BLaER1 treated with 17β-estradiol and CSF1 and Interleukin-3, amounts not matched to agents 10 nM and 100 nM (cell line): ENCODE measurements at regions not wholly inside any gene's neighbourhood (a gene's known extent, or its start where the extent isn't known, plus 50 kb on each side); places are given as distances from the start of the nearest gene placed in this dataset.

Experiments used
- H3K27ac ChIP-seq, 11 experiments: shearing (Covaris generic); formaldehyde crosslinking; 2 replicates each; pipeline ENCODE4 v1.8.1; 2022
- H3K27me3 ChIP-seq, 11 experiments: shearing (Covaris generic); formaldehyde crosslinking; 2 replicates each; pipeline ENCODE4 v1.8.1; 2022
- H3K36me3 ChIP-seq, 11 experiments: shearing (Covaris generic); formaldehyde crosslinking; 2 replicates each; pipeline ENCODE4 v1.8.1; 2022
- H3K4me1 ChIP-seq, 10 experiments: shearing (Covaris generic); formaldehyde crosslinking; 2 replicates each; pipeline ENCODE4 v1.8.1; 2022
- H3K4me2 ChIP-seq, 11 experiments: shearing (Covaris generic); formaldehyde crosslinking; 2 replicates each; pipeline ENCODE4 v1.8.1; 2022
- H3K4me3 ChIP-seq, 10 experiments: shearing (Covaris generic); formaldehyde crosslinking; 2 replicates each; pipeline ENCODE4 v1.8.1; 2022
- H3K9ac ChIP-seq, 11 experiments: shearing (Covaris generic); formaldehyde crosslinking; 2 replicates each; pipeline ENCODE4 v1.8.1; 2022
- H3K9me3 ChIP-seq, 11 experiments: shearing (Covaris generic); formaldehyde crosslinking; replicated peaks in 1 of 11; 2 replicates each; pipeline ENCODE4 v1.8.1; 2022
- H4K20me1 ChIP-seq, 11 experiments: shearing (Covaris generic); formaldehyde crosslinking; 2 replicates each; pipeline ENCODE4 v1.8.1; 2022
- Cebpa-rat ChIP-seq, 11 experiments: shearing (Covaris generic); IDR thresholded peaks; 2 replicates each; pipeline ENCODE4 v1.8.1; 2022

DNA sequence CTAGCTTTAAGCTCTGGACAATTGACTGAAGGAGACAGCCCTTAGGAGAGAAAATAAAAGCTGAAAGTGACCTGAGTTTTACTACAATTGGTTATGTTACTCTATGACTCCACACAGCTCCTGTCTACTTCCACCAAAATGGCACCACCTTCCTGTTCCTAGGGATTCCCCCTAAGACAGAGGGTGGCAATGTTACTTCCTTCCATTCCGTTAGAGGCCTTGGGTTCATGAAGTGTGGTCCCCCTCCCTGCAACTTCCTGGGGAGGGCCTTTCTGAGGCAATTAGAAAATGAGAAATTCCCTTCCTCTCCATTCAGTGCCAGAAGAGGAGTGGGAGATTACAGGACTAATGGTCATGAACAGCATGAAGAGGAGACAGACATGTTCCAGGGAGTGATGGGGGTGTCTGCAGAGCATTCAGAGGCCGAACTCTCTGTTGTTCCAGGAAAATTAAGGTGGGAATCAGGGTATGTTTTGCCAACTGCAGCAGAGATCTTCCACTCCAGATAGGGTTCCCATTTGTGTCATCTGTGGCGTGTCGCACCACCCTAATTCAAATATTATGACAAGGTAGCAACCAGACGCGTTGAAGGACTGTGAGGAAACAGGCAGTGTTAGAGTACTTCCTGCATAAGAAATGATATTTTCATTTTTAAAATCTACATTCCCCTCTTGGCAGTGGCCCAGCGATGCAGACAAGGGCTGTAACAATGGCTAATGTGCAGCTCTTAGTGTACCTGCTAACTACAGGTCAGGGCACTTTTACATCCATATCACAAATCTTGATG is 53.1 kb upstream of the TRIM67 start:
- H3K27ac ChIP-seq: no peak overlapping the region
- peaks cover 0 to 27% (median 5%) of the 10 kb centered on the region in 10 experiments; a peak in 10 of 20 replicates for H3K4me1 ChIP-seq

DNA sequence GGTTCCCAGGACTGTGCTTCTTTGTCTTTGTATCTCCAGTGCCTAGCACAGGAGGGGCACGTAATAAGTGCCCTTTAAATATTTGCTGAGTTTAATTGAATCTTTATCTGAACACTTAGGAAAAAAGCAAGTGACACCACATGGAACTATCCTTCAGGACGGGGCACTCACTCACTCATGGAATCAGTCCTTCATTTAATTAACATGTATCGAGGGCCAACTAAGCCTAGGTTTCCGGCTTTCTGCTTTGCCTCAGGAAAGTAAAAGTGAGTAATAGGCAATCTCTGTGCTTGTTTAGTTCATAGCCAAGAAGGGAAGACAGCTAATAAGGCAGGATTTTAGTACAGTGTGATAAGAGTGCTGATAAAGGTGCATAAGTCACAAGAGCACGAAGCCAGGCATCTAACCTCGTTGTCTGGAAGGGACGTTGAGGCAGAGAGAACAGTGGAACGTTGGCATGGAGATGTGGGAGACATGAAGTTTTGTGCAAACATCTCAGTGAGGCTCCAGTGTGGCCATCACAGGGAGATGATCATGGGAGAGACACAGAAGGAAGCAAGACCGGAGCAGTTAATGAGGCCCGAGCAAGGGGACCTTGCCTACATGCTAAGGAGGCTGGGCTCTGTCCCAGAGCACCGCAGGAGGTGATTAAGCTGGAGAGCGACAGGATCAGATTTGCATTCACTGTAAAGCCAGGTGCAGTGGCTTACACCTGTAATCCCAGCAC is 54.1 kb upstream of the TRIM67 start:
- Histone ChIP-seq H3K27me3 (no peaks in the 10 kb centered on the region), H3K27ac (no peak overlapping the region), H3K36me3 (no peaks in the 10 kb centered on the region), H3K4me3 (no peak overlapping the region), H3K9me3 (peaks cover 22 to 29% (median 25%) of the 10 kb centered on the region in 11 experiments), H3K4me1 (peaks cover 0 to 27% (median 5%) of the 10 kb centered on the region in 10 experiments; a peak in 10 of 20 replicates), H4K20me1 (no peaks in the 10 kb centered on the region), H3K9ac (no peak overlapping the region), H3K4me2 (peak overlapping the region in 2 of 11 experiments; percentile 7 to 28; a peak in 1 of 22 replicates)
- TF ChIP-seq Cebpa-rat (IDR thresholded peaks at IDR 0.05): no peak

More for the DNA sequence above, 53.1 kb upstream of the TRIM67 start:
- Histone ChIP-seq H3K36me3 (no peaks in the 10 kb centered on the region), H3K27me3 (no peaks in the 10 kb centered on the region), H3K4me2 (peak overlapping the region in 2 of 11 experiments; percentile 7 to 28; a peak in 1 of 22 replicates), H3K9me3 (peaks cover 22 to 29% (median 25%) of the 10 kb centered on the region in 11 experiments), H3K9ac (no peak overlapping the region), H4K20me1 (no peaks in the 10 kb centered on the region), H3K4me3 (no peak overlapping the region)
- no peak for TF ChIP-seq Cebpa-rat (IDR thresholded peaks at IDR 0.05)

GRCh38 chr1:231107151-231107550 is 54.7 kb upstream of the TRIM67 start:
- no peak overlapping the region for H3K9ac ChIP-seq
- H3K4me2 ChIP-seq: 0 out of 22 replicates have a peak overlapping the region, but pooled peaks of 1 of the 11 experiments have one; percentile 51
- no peak for TF ChIP-seq Cebpa-rat (IDR thresholded peaks at IDR 0.05)
- no peaks in the 10 kb centered on the region for H3K36me3 ChIP-seq
- no peak overlapping the region for H3K4me3 ChIP-seq
- peaks cover 19 to 26% (median 22%) of the 10 kb centered on the region in 11 experiments for H3K9me3 ChIP-seq
- H4K20me1 ChIP-seq: no peaks in the 10 kb centered on the region
- peaks cover 0 to 23% (median 5%) of the 10 kb centered on the region in 10 experiments; a peak in 10 of 20 replicates for H3K4me1 ChIP-seq
- no peaks in the 10 kb centered on the region for H3K27me3 ChIP-seq
- H3K27ac ChIP-seq: no peak overlapping the region

DNA sequence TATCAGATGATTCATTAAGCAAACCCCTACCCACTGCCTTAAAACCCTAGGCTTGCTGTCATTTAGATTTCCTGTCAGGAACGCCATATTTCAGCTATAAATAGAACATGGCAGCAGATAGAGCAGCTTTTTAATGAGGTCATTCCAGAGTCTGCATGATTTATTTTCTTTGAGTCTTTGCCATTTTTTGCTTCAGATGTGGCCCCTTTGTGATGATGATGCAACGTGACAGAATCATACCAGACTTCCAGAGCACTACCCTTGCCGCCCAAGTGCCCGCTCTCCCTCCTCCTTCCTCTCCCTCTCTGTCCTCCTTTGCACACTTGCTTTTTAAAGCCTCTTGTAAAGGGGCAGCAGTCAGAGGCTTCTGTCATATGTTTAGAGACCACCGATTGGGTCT is 55.5 kb upstream of the TRIM67 start:
- TF ChIP-seq Cebpa-rat (IDR thresholded peaks at IDR 0.05): no peak
- H3K4me1 ChIP-seq: peaks cover 0 to 20% (median 5%) of the 10 kb centered on the region in 10 experiments; a peak in 10 of 20 replicates
- H3K9ac ChIP-seq: no peak overlapping the region
- peak overlapping the region in 6 of 11 experiments; percentile 1 to 51 (median 44); a peak in 10 of 22 replicates for H3K4me2 ChIP-seq
- H3K4me3 ChIP-seq: no peak overlapping the region
- H3K27me3 ChIP-seq: no peaks in the 10 kb centered on the region
- no peaks in the 10 kb centered on the region for H3K36me3 ChIP-seq
- H4K20me1 ChIP-seq: no peaks in the 10 kb centered on the region
- H3K27ac ChIP-seq: peak overlapping the region in 1 of 11 experiments; percentile 27; a peak in 1 of 22 replicates
- peaks cover 11 to 18% (median 14%) of the 10 kb centered on the region in 11 experiments for H3K9me3 ChIP-seq

GRCh38 chr1:231104917-231105316 is 56.9 kb upstream of the TRIM67 start:
- no peak overlapping the region for H3K9ac ChIP-seq
- no peaks in the 10 kb centered on the region for H3K27me3 ChIP-seq
- no peak for TF ChIP-seq Cebpa-rat (IDR thresholded peaks at IDR 0.05)
- peaks cover 0 to 20% (median 5%) of the 10 kb centered on the region in 10 experiments; a peak in 10 of 20 replicates for H3K4me1 ChIP-seq
- H3K4me2 ChIP-seq: no peak overlapping the region
- H3K4me3 ChIP-seq: no peak overlapping the region
- H3K36me3 ChIP-seq: no peaks in the 10 kb centered on the region
- H3K9me3 ChIP-seq: peaks cover 0 to 3% (median under 1%) of the 10 kb centered on the region in 11 experiments; a peak in 3 of 22 replicates
- H4K20me1 ChIP-seq: no peaks in the 10 kb centered on the region
- no peak overlapping the region for H3K27ac ChIP-seq

GRCh38 chr1:231103961-231104360 is 57.9 kb upstream of the TRIM67 start:
- H3K4me3 ChIP-seq: no peak overlapping the region
- H4K20me1 ChIP-seq: no peaks in the 10 kb centered on the region
- no peak overlapping the region for H3K9ac ChIP-seq
- H3K9me3 ChIP-seq: no peaks in the 10 kb centered on the region; a peak in 1 of 22 replicates
- H3K4me1 ChIP-seq: peaks cover 0 to 20% (median 5%) of the 10 kb centered on the region in 10 experiments; a peak in 10 of 20 replicates
- no peaks in the 10 kb centered on the region for H3K36me3 ChIP-seq
- no peak overlapping the region for H3K27ac ChIP-seq
- no peak for TF ChIP-seq Cebpa-rat (IDR thresholded peaks at IDR 0.05)
- H3K27me3 ChIP-seq: no peaks in the 10 kb centered on the region
- H3K4me2 ChIP-seq: no peak overlapping the region

- H3K27me3 ChIP-seq: no peaks in the 10 kb centered on the region
- no peaks in the 10 kb centered on the region for H3K36me3 ChIP-seq
- no peaks in the 10 kb centered on the region for H3K4me1 ChIP-seq
- H3K9ac ChIP-seq: no peak overlapping the region
- H3K4me2 ChIP-seq: no peak overlapping the region
- no peak overlapping the region for H3K4me3 ChIP-seq
- no peak for TF ChIP-seq Cebpa-rat (IDR thresholded peaks at IDR 0.05)
- no peak overlapping the region for H3K27ac ChIP-seq
- H4K20me1 ChIP-seq: no peaks in the 10 kb centered on the region
- no peaks in the 10 kb centered on the region for H3K9me3 ChIP-seq
These were observed 60.1 kb upstream of the FAM89A start for GRCh38 chr1:231099996-231100767.

DNA sequence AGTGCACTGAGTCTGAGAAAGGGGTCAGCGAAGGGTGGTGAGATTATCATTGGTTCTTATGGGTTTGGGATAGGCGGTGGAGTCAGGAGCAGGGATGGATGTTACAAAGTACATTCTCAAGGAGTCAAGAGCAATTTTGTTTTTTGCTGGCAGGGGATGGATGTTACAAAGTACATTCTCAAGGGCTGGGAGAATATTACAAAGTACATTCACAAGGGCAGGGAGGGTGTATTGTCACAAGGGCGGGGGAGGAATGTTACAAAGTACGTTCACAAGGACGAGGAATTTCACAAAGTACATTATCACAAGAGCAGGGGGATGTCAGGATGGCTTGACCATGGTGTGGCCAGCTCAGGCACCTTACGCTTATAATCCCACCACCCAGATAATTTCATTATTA is 59.3 kb upstream of the FAM89A start:
- Histone ChIP-seq H4K20me1 (no peaks in the 10 kb centered on the region), H3K4me2 (no peak overlapping the region), H3K9me3 (no peaks in the 10 kb centered on the region), H3K9ac (no peak overlapping the region), H3K4me1 (no peaks in the 10 kb centered on the region), H3K4me3 (no peak overlapping the region), H3K36me3 (no peaks in the 10 kb centered on the region), H3K27ac (no peak overlapping the region), H3K27me3 (no peaks in the 10 kb centered on the region)
- no peak for TF ChIP-seq Cebpa-rat (IDR thresholded peaks at IDR 0.05)
